HG03097 (cell line): ENCODE measurements at regions not wholly inside any gene's neighbourhood (a gene's known extent, or its start where the extent isn't known, plus 50 kb on each side); places are given as distances from the start of the nearest gene placed in this dataset.
A peak's percentile ranks its signal among the peaks of the same experiment; 100 is the strongest.

Experiments used
- ATAC-seq: cut with Tn5 transposase; IDR thresholded peaks from one replicate; pipeline ENCODE4 v1.9.1; 2021; ENCODE audit not compliant: unreplicated experiment, low FRiP score

- no peak for ATAC-seq
Observed at GRCh38 chr3:74676-75243, 121.8 kb upstream of the CHL1 start.

- ATAC-seq, result no peak
Observed at GRCh38 chr3:75260-75659, 121.3 kb upstream of the CHL1 start.

GRCh38 chr3:79542-79941 is 117.0 kb upstream of the CHL1 start:
- no peak for ATAC-seq

GRCh38 chr3:82508-82907 is 114.1 kb upstream of the CHL1 start:
- ATAC-seq, result no peak

GRCh38 chr3:83096-83495 is 113.5 kb upstream of the CHL1 start:
- no peak for ATAC-seq

GRCh38 chr3:85180-85579 is 111.4 kb upstream of the CHL1 start:
- ATAC-seq, result no peak

- no peak for ATAC-seq
Observed at GRCh38 chr3:88267-88666, 108.3 kb upstream of the CHL1 start.

- ATAC-seq, result no peak
Observed at GRCh38 chr3:93746-94145, 102.8 kb upstream of the CHL1 start.

- no peak for ATAC-seq
Observed at GRCh38 chr3:96259-96658, 100.3 kb upstream of the CHL1 start.

- no peak for ATAC-seq
Observed at GRCh38 chr3:97417-98258, 98.9 kb upstream of the CHL1 start.

GRCh38 chr3:98259-98654 is 98.3 kb upstream of the CHL1 start:
- ATAC-seq, result no peak

- ATAC-seq, result no peak
Observed at GRCh38 chr3:99506-99905, 97.1 kb upstream of the CHL1 start.

GRCh38 chr3:102484-102883 is 94.1 kb upstream of the CHL1 start:
- ATAC-seq, result no peak

- no peak for ATAC-seq
Observed at GRCh38 chr3:103991-104390, 92.6 kb upstream of the CHL1 start.

- ATAC-seq, result no peak
Observed at GRCh38 chr3:105585-105984, 91.0 kb upstream of the CHL1 start.

GRCh38 chr3:106619-107018 is 89.9 kb upstream of the CHL1 start:
- ATAC-seq, result no peak

- peak; percentile 84 for ATAC-seq
Observed at GRCh38 chr3:111143-112069, 85.2 kb upstream of the CHL1 start.

- ATAC-seq, result no peak
Observed at GRCh38 chr3:112773-113172, 83.8 kb upstream of the CHL1 start.

GRCh38 chr3:118666-119065 is 77.9 kb upstream of the CHL1 start:
- no peak for ATAC-seq

- ATAC-seq, result no peak
Observed at GRCh38 chr3:123341-123740, 73.2 kb upstream of the CHL1 start.

GRCh38 chr3:124557-125179 is 71.9 kb upstream of the CHL1 start:
- ATAC-seq, result no peak
